Glutamatergic neuron (in vitro differentiated cells): ENCODE measurements at regions not wholly inside any gene's neighbourhood (a gene's known extent, or its start where the extent isn't known, plus 50 kb on each side); places are given as distances from the start of the nearest gene placed in this dataset.

Experiments used
- DNase-seq: peaks from one replicate; pipeline ENCODE4 v3.0.0; 2022
- H3K27ac Mint-ChIP-seq: one replicate; pipeline ENCODE4 v1.8.0; 2020; ENCODE audit warnings: mild to moderate bottlenecking, mixed read lengths, inconsistent platforms; ENCODE audit not compliant: unreplicated experiment
- H3K27me3 Mint-ChIP-seq: one replicate; pipeline ENCODE4 v1.8.0; 2020; ENCODE audit warnings: mild to moderate bottlenecking, moderate library complexity, mixed read lengths, inconsistent platforms; ENCODE audit not compliant: unreplicated experiment
- H3K36me3 Mint-ChIP-seq: one replicate; pipeline ENCODE4 v1.8.0; 2020; ENCODE audit warnings: mild to moderate bottlenecking, mixed read lengths, inconsistent platforms; ENCODE audit not compliant: unreplicated experiment
- H3K4me1 Mint-ChIP-seq: one replicate; pipeline ENCODE4 v1.8.0; 2020; ENCODE audit warnings: mild to moderate bottlenecking, low read depth, mixed read lengths, inconsistent platforms; ENCODE audit not compliant: unreplicated experiment
- H3K4me3 Mint-ChIP-seq: one replicate; pipeline ENCODE4 v1.8.0; 2020; ENCODE audit warnings: mild to moderate bottlenecking, mixed read lengths, inconsistent platforms; ENCODE audit not compliant: unreplicated experiment
- H3K9me3 Mint-ChIP-seq: one replicate; pipeline ENCODE4 v1.8.0; 2020; ENCODE audit warnings: mild to moderate bottlenecking, moderate library complexity, mixed read lengths, inconsistent platforms; ENCODE audit not compliant: unreplicated experiment
- TF ChIP-seq, protein P1 (sequence below): fragments of 200-600 bp; sonication (generic); IDR thresholded peaks from one replicate; pipeline ENCODE4 v1.5.0; 2021; ENCODE audit not compliant: partially characterized antibody, unreplicated experiment

DNA sequence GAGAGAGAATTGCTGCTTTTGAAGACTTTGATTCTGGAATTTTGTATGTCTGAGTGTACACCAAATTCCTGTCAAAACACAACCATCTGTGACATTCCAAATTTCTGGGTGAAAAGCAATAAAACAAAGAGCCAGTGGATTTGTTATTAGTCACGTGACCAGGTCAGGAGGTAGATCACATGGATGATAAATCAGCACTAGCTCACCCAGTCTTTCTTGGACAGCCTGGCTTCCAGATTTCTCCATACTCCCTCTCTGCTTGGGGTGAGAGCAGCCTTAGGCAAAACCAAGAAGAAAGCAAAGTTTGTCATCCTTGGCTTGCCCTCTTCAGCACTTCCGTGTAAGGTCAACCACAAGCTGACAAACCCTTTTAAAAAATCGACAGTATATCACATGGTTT lies 194.2 kb downstream of the CLCN4 start:
- TF ChIP-seq, protein P1, sequence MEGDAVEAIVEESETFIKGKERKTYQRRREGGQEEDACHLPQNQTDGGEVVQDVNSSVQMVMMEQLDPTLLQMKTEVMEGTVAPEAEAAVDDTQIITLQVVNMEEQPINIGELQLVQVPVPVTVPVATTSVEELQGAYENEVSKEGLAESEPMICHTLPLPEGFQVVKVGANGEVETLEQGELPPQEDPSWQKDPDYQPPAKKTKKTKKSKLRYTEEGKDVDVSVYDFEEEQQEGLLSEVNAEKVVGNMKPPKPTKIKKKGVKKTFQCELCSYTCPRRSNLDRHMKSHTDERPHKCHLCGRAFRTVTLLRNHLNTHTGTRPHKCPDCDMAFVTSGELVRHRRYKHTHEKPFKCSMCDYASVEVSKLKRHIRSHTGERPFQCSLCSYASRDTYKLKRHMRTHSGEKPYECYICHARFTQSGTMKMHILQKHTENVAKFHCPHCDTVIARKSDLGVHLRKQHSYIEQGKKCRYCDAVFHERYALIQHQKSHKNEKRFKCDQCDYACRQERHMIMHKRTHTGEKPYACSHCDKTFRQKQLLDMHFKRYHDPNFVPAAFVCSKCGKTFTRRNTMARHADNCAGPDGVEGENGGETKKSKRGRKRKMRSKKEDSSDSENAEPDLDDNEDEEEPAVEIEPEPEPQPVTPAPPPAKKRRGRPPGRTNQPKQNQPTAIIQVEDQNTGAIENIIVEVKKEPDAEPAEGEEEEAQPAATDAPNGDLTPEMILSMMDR: no peak
- H3K27ac Mint-ChIP-seq: no peak overlapping the region

DNA sequence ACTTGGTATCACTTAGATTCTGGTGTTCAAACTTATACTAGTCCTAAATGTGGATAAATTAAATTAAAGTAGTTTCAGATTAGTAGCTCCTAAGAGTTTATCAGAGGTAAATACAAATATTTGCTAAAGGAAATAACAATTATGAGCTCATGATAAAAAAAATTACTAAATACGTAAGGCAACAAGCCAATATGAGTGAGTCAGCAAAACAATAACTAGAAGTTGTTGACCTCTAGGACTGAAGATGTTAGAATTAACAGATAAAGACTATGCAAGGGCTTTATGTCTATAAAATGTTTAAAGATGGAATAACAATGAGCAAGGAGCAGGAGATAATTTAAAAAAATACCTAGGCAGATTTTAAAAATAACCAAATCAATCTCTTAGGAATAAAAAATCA lies 195.8 kb downstream of the CLCN4 start:
- H3K27ac Mint-ChIP-seq: no peak overlapping the region
- TF ChIP-seq, protein P1: no peak
- H3K4me1 Mint-ChIP-seq: no peaks in the 10 kb centered on the region

More for the DNA sequence above, 194.2 kb downstream of the CLCN4 start:
- Mint-ChIP-seq H3K27me3 (no peaks in the 10 kb centered on the region), H3K9me3 (no peaks in the 10 kb centered on the region), H3K4me1 (no peaks in the 10 kb centered on the region), H3K4me3 (no peak overlapping the region), H3K36me3 (no peaks in the 10 kb centered on the region)
- no peak for DNase-seq

DNA sequence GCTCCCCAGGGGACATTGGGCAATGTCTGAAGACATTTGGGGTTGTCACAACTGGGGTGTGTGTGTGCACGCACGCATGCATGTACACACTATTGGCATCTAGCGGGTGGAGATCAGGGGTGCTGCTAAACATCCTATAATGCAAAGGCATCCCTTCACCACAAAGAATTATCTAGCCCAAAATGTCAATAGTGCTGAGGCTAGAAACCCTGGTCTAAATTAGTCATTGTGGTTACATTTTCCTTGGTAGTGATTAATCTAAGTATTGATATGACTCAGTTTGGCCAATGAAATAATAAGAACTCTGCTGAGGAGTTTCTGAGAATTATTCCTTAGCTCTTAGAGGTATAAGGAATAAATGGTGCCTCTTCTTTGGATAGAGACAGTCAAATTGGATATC lies 200.2 kb downstream of the CLCN4 start:
- no peaks in the 10 kb centered on the region for H3K4me1 Mint-ChIP-seq
- TF ChIP-seq, protein P1: no peak

More for the DNA sequence above, 195.8 kb downstream of the CLCN4 start:
- Mint-ChIP-seq H3K36me3 (no peaks in the 10 kb centered on the region), H3K9me3 (no peaks in the 10 kb centered on the region), H3K4me3 (no peak overlapping the region), H3K27me3 (no peaks in the 10 kb centered on the region)
- DNase-seq: no peak

DNA sequence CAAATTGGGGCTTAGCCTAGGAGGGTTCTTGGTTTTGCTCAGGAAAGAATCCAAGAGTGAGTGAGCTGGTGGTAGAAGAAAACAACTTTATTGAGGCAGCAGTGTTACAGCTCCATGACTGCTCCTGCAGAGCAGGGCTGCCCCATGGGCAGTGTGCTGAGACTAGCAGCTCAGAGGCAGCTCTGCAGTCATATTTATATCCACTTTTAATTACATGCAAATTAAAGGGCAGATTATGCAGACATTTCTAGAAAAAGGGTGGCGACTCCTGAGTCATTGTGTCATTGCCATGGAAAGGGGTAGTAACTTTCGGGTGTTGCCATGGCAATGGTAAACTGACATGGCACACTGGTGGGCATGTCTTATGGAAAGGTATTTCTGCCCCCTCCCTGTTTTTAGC lies 202.2 kb downstream of the CLCN4 start:
- Mint-ChIP-seq H3K4me1 (no peaks in the 10 kb centered on the region), H3K27me3 (no peaks in the 10 kb centered on the region), H3K36me3 (no peaks in the 10 kb centered on the region), H3K4me3 (no peak overlapping the region), H3K9me3 (no peaks in the 10 kb centered on the region), H3K27ac (no peak overlapping the region)
- no peak for DNase-seq
- TF ChIP-seq, protein P1: no peak

More for the DNA sequence above, 200.2 kb downstream of the CLCN4 start:
- Mint-ChIP-seq H3K4me3 (no peak overlapping the region), H3K36me3 (no peaks in the 10 kb centered on the region), H3K27me3 (no peaks in the 10 kb centered on the region), H3K27ac (no peak overlapping the region), H3K9me3 (no peaks in the 10 kb centered on the region)
- DNase-seq: no peak

DNA sequence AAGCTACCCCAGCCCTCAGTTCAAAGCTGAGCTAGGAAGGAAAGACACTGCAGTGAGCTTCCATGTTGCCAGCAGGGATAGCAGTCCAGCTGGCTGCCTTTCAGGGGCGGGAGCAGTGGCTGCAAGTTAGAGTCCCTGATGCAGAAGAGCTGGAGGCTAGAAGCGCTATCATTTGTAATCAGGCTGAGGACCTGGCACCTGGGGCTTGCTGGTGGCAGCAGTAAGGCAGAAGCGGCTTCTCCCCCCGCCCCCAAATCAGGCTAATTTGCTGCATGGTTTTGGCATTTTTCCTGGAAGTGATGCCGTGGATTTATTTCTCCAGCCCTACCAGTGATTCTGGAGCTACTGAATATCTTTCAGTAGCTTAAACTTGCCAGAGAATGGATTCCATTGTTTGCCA lies 203.3 kb downstream of the CLCN4 start:
- no peak overlapping the region for H3K27ac Mint-ChIP-seq
- TF ChIP-seq, protein P1: no peak
- no peak overlapping the region for H3K4me3 Mint-ChIP-seq
- no peaks in the 10 kb centered on the region for H3K27me3 Mint-ChIP-seq
- peak; percentile 21 for DNase-seq
- H3K4me1 Mint-ChIP-seq: no peaks in the 10 kb centered on the region
- H3K36me3 Mint-ChIP-seq: no peaks in the 10 kb centered on the region
- H3K9me3 Mint-ChIP-seq: no peaks in the 10 kb centered on the region
